GM12878 (cell line): ENCODE measurements at regions not wholly inside any gene's neighbourhood (a gene's known extent, or its start where the extent isn't known, plus 50 kb on each side); places are given as distances from the start of the nearest gene placed in this dataset.
A peak's percentile ranks its signal among the peaks of the same experiment; 100 is the strongest.

Experiments
- ATAC-seq: fragments of 200-7000 bp; cut with Tn5 transposase; 3 replicates; pipeline ENCODE4 v1.9.1; 2020; ENCODE audit warnings: mild to moderate bottlenecking, moderate library complexity
- BruUV-seq: library from RNA; stranded (reverse); fragments of 400-500 nt; replicated peaks from 2 replicates; lab custom pipeline; 2021; lab: Mats Ljungman, UMichigan
- CTCF ChIA-PET: fragments of 300-600 bp; sonication (Branson Sonifier 250); formaldehyde crosslinking; extraction: SDS; loops from one replicate; lab custom pipeline; 2021; ENCODE audit warnings: inconsistent platforms; lab: Yijun Ruan, JAX
- POLR2A ChIA-PET: fragments of 350-600 bp; formaldehyde crosslinking; extraction: SDS; loops from one replicate; lab custom pipeline; 2021; ENCODE audit warnings: inconsistent platforms; lab: Charles Lee
- RAD21 ChIA-PET: fragments of 300-600 bp; sonication (Branson Sonifier 250); formaldehyde crosslinking; loops from one replicate; lab custom pipeline; 2023; ENCODE audit warnings: antibody characterized with exemption; ENCODE audit not compliant: unreplicated experiment; lab: Charles Lee
- SMC1A ChIA-PET: fragments of 300-600 bp; sonication (Branson Sonifier 250); formaldehyde crosslinking; loops from one replicate; lab custom pipeline; 2023; ENCODE audit not compliant: unreplicated experiment, uncharacterized antibody; lab: Charles Lee
- DNase-seq: peaks from one replicate; pipeline ENCODE4 v3.0.0-alpha.2; 2011; ENCODE audit warnings: low read depth, low spot score
- FAIRE-seq: peaks from 3 replicates; lab custom pipeline; 2011; peaks lifted over from hg19 to GRCh38; lab: Jason Lieb, UNC
- H2AFZ ChIP-seq: 2 replicates; pipeline ENCODE4 v1.6.0; 2011; ENCODE audit warnings: low read depth, low read length, control low read depth; ENCODE audit not compliant: control insufficient read depth
- H3K27ac ChIP-seq: 2 replicates; pipeline ENCODE4 v1.5.1; 2011; ENCODE audit warnings: control low read depth; ENCODE audit not compliant: control insufficient read depth, insufficient read depth
- H3K27me3 ChIP-seq, 2 experiments: replicated peaks in 1 of 2; 2 replicates each; pipeline versions ENCODE4 v1.6.0 to v1.6.1; 2011; ENCODE audit warnings: low read length in 1 of 2; ENCODE audit not compliant: control insufficient read depth in 2 of 2, insufficient read depth in 2 of 2
- H3K36me3 ChIP-seq, 2 experiments: 2 replicates each; pipeline ENCODE4 v1.5.1; 2011; ENCODE audit warnings: low read length in 1 of 2; ENCODE audit not compliant: control insufficient read depth in 2 of 2, insufficient read depth in 2 of 2
- H3K4me1 ChIP-seq: 2 replicates; pipeline ENCODE4 v1.6.1; 2011; ENCODE audit warnings: mild to moderate bottlenecking, low read length, moderate library complexity, mixed read lengths; ENCODE audit not compliant: control insufficient read depth, insufficient read depth
- H3K4me2 ChIP-seq: 2 replicates; pipeline ENCODE4 v1.6.0; 2011; ENCODE audit warnings: control low read depth; ENCODE audit not compliant: control insufficient read depth, insufficient read depth
- H3K4me3 ChIP-seq: fragments of 200-600 bp; sonication (generic); 2 replicates; pipeline ENCODE4 v1.5.1; 2016
- H3K79me2 ChIP-seq: 2 replicates; pipeline ENCODE4 v1.6.0; 2011; ENCODE audit warnings: low read length; ENCODE audit not compliant: control insufficient read depth, insufficient read depth
- H3K9ac ChIP-seq: 2 replicates; pipeline ENCODE4 v1.8.0; 2011; ENCODE audit warnings: low read length, control low read depth, mixed read lengths; ENCODE audit not compliant: control insufficient read depth, insufficient read depth
- H3K9me3 ChIP-seq: replicated peaks from 3 replicates; pipeline ENCODE4 v1.5.1; 2011; ENCODE audit warnings: mild to moderate bottlenecking, low read length; ENCODE audit not compliant: control insufficient read depth, insufficient read depth
- H4K20me1 ChIP-seq: 2 replicates; pipeline ENCODE4 v1.6.0; 2011; ENCODE audit not compliant: control insufficient read depth, insufficient read depth
- EP300 ChIP-seq, 2 experiments: fragments of 150-350 bp in 1 of 2; IDR thresholded peaks; 2 replicates each; pipeline ENCODE4 v1.6.1; 2011 to 2012; ENCODE audit warnings: low read depth in 2 of 2, low read length in 2 of 2, borderline replicate concordance in 1 of 2, improper control_type of control experiment in 1 of 2, inconsistent platforms in 1 of 2; ENCODE audit not compliant: control insufficient read depth in 1 of 2
- SMAD5 ChIP-seq: IDR thresholded peaks from 2 replicates; pipeline ENCODE4 v1.6.1; 2016; ENCODE audit warnings: antibody characterized with exemption, low read depth
- TBL1XR1 ChIP-seq: IDR thresholded peaks from 2 replicates; pipeline ENCODE4 v1.6.1; 2012; ENCODE audit warnings: low read depth, low read length, improper control_type of control experiment
- ZBTB40 ChIP-seq: fragments of 450-650 bp; IDR thresholded peaks from 2 replicates; pipeline ENCODE4 v1.6.1; 2016; ENCODE audit warnings: mild to moderate bottlenecking, moderate library complexity, borderline replicate concordance
- WGBS: methylation state at CpG from one replicate; pipeline ENCODE4 v1.1.6; 2016; ENCODE audit warnings: low lambda C conversion rate; ENCODE audit not compliant: insufficient replicate concordance, insufficient coverage; ENCODE audit errors: missing lambda C conversion rate; 5-methylcytosine and 5-hydroxymethylcytosine counted together
- in situ Hi-C: fragments of 300-500 bp; cut with MboI; formaldehyde crosslinking; loops from 9 replicates; pipeline ENCODE4 v1.14.3; 2018; ENCODE audit warnings: mixed read lengths
- intact Hi-C: fragments of 100-400 bp; cut with micrococcal nuclease; formaldehyde crosslinking; loops from one replicate; pipeline ENCODE4 v1.14.2; 2022; ENCODE audit not compliant: unreplicated experiment
- TF ChIP-seq, protein P1 (sequence below): fragments of 450-650 bp; IDR thresholded peaks from 2 replicates; pipeline ENCODE4 v1.6.1; 2016; ENCODE audit warnings: mild to moderate bottlenecking

DNA sequence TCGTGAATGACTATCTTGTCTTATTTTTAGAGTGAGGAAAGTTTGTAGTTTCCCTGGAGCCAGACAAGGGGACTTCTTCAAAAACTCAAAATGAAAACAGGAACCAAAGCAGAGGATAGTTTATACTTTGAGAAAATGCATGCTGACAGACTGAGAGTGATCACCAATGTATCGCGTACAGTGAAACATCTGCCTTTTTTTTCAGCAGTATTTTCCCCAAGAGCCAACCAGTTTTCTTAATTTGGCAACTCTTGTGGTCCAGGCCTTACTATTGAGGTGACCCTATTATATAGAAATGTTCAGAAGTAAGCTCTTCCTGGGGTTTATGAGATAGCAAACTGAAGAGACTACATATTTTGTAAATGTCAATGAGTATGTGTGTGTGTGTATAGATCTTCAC, 153.7 kb upstream of the VRK2 start (continued):
- TF ChIP-seq EP300 (IDR thresholded peaks at IDR 0.05; ENCODE audit: borderline replicate concordance in 1 of 2, control insufficient read depth in 1 of 2, low read depth in 2 of 2, low read length in 2 of 2) (peak; percentile 61 to 65; a peak in 3 of 4 replicates), TBL1XR1 (peak; percentile 29; the same call in 1 of the 2 replicates)

- no peaks in the 10 kb centered on the region for H4K20me1 ChIP-seq
- intact Hi-C loops, result loop anchor here (1.0 to 2.0 kb wide), 2 partner anchors 9 to 15 kb away; no protein-coding TSS in a partner anchor
- SMC1A ChIA-PET, result interaction anchor here (0.7 to 10.5 kb wide), 13 partner anchors 8 to 167 kb away, joined by 3 to 159 read pairs (median 5); no protein-coding TSS in a partner anchor
- in situ Hi-C loops, result no loop called here
- no TSS peak for BruUV-seq
- TF ChIP-seq, protein P1, sequence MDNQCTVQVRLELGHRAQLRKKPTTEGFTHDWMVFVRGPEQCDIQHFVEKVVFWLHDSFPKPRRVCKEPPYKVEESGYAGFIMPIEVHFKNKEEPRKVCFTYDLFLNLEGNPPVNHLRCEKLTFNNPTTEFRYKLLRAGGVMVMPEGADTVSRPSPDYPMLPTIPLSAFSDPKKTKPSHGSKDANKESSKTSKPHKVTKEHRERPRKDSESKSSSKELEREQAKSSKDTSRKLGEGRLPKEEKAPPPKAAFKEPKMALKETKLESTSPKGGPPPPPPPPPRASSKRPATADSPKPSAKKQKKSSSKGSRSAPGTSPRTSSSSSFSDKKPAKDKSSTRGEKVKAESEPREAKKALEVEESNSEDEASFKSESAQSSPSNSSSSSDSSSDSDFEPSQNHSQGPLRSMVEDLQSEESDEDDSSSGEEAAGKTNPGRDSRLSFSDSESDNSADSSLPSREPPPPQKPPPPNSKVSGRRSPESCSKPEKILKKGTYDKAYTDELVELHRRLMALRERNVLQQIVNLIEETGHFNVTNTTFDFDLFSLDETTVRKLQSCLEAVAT, result peak; percentile 67
- TF ChIP-seq SMAD5 (no peak), ZBTB40 (peak; percentile 52; the same call in 1 of the 2 replicates)
- H3K4me2 ChIP-seq, result peak overlapping the region; percentile 51; the same call in 1 of the 2 replicates
- H3K4me1 ChIP-seq, result peaks cover 37% of the 10 kb centered on the region
- ATAC-seq (no peak), DNase-seq (no peak), FAIRE-seq (no peak)
- H3K36me3 ChIP-seq, result no peaks in the 10 kb centered on the region
- POLR2A ChIA-PET, result interaction anchor here (0.5 to 3.9 kb wide), 5 partner anchors 9 to 807 kb away, joined by 3 to 24 read pairs (median 4); no protein-coding TSS in a partner anchor
- peak overlapping the region; percentile 24 for H3K9ac ChIP-seq
- H3K4me3 ChIP-seq, result no peak overlapping the region
- peak overlapping the region; percentile 74 for H2AFZ ChIP-seq
- peak overlapping the region; percentile 72 for H3K27ac ChIP-seq
- H3K79me2 ChIP-seq, result no peaks in the 10 kb centered on the region
- RAD21 ChIA-PET, result interaction anchor here (0.7 to 6.3 kb wide), 8 partner anchors 10 to 133 kb away, joined by 3 to 66 read pairs (median 7); no protein-coding TSS in a partner anchor
- WGBS, result 49% methylated on average over 6 of the region's 6 CpGs
- no peaks in the 10 kb centered on the region for H3K27me3 ChIP-seq
- CTCF ChIA-PET, result interaction anchor here (0.6 to 5.6 kb wide), 5 partner anchors 10 to 188 kb away, joined by 3 to 32 read pairs (median 4); no protein-coding TSS in a partner anchor
- H3K9me3 ChIP-seq, result no peaks in the 10 kb centered on the region; the same call in 2 of the 3 replicates
Observed at GRCh38 chr2:57893347-57893746, 153.3 kb upstream of the VRK2 start.
